PFSK-1 (cell line): ENCODE measurements at regions not wholly inside any gene's neighbourhood (a gene's known extent, or its start where the extent isn't known, plus 50 kb on each side); places are given as distances from the start of the nearest gene placed in this dataset.

Experiments
- FOXP2 ChIP-seq: optimal IDR thresholded peaks from 2 replicates; pipeline ENCODE3; 2011; ENCODE audit warnings: borderline replicate concordance, control low read depth, inconsistent platforms; ENCODE audit not compliant: insufficient read depth; ENCODE audit errors: extremely low read length, extremely low read depth
- POLR2AphosphoS5 ChIP-seq: IDR thresholded peaks from 2 replicates; pipeline ENCODE4 v1.6.1; 2012; ENCODE audit warnings: low read depth, mild to moderate bottlenecking, control low read depth, low read length, moderate library complexity
- REST ChIP-seq, 2 experiments: IDR thresholded peaks; 2 replicates each; pipeline versions ENCODE4 v1.6.1 to v1.8.0; 2011 to 2012; ENCODE audit warnings: low read depth in 2 of 2, low read length in 2 of 2, control low read depth in 1 of 2, inconsistent platforms in 1 of 2, mild to moderate bottlenecking in 1 of 2, moderate library complexity in 1 of 2; ENCODE audit not compliant: insufficient read depth in 1 of 2
- TAF1 ChIP-seq: IDR thresholded peaks from 2 replicates; pipeline ENCODE4 v1.6.1; 2012; ENCODE audit warnings: low read length, control low read depth, borderline replicate concordance; ENCODE audit not compliant: insufficient read depth

GRCh38 chr20:51148941-51149340, 126.0 kb upstream of the KCNG1 start:
- TF ChIP-seq TAF1 (no peak), POLR2AphosphoS5 (no peak), FOXP2 (no peak), REST (IDR thresholded peaks at IDR 0.05; ENCODE audit: insufficient read depth in 1 of 2, low read depth in 2 of 2, low read length in 2 of 2) (no peak)
